B cell (primary cell): ENCODE measurements at regions not wholly inside any gene's neighbourhood (a gene's known extent, or its start where the extent isn't known, plus 50 kb on each side); places are given as distances from the start of the nearest gene placed in this dataset.

Source experiments
- EZH2 ChIP-seq: IDR thresholded peaks from 2 replicates; pipeline ENCODE4 v1.6.1; 2012; ENCODE audit warnings: borderline replicate concordance, low read depth, mild to moderate bottlenecking, moderate library complexity, low read length; ENCODE audit not compliant: insufficient read depth, poor library complexity, severe bottlenecking
- TF ChIP-seq, protein P1 (sequence below): fragments of 200-600 bp; IDR thresholded peaks from one replicate; pipeline ENCODE4 v1.8.0; 2022; ENCODE audit warnings: antibody characterized with exemption, mild to moderate bottlenecking

DNA sequence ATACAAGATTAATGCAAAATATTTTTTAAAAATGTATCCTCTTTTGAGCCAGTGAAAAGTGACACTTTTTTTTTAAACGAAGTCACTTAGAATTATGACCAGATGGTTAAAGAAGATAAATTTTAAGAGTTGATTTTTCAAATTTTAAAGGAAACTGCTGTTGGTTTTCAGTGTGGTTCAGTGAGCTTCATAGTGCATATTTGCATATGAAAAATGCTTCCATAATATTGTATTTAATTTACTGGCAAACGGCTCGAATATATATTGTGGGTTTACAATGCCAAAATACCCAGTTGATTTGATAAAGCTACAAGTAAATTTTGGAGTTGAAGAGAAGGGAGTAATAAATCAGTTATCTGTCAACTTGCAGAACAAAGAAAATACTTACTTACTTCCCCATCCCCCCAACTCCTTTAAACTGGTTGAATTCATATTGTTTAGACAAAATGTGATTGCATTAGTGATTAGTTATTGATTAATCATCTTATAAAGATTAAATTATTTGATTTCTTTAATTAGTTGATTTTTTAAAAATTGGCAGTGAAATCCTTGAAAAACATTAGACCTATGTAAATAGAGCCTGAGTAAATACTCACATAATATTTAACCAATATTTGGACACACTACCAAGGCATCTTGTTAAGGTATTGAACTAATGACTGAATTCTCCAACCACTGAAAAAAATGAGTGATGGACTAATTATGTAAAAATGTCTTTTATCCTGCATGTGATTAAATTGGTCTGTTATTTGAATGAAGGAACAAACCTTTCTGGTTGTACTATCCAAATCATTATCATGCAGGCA lies 122.8 kb upstream of the APP start:
- TF ChIP-seq, protein P1, sequence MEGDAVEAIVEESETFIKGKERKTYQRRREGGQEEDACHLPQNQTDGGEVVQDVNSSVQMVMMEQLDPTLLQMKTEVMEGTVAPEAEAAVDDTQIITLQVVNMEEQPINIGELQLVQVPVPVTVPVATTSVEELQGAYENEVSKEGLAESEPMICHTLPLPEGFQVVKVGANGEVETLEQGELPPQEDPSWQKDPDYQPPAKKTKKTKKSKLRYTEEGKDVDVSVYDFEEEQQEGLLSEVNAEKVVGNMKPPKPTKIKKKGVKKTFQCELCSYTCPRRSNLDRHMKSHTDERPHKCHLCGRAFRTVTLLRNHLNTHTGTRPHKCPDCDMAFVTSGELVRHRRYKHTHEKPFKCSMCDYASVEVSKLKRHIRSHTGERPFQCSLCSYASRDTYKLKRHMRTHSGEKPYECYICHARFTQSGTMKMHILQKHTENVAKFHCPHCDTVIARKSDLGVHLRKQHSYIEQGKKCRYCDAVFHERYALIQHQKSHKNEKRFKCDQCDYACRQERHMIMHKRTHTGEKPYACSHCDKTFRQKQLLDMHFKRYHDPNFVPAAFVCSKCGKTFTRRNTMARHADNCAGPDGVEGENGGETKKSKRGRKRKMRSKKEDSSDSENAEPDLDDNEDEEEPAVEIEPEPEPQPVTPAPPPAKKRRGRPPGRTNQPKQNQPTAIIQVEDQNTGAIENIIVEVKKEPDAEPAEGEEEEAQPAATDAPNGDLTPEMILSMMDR, result no peak
- TF ChIP-seq EZH2, result no peak
